Activated CD4-positive, alpha-beta memory T cell treated with anti-CD3 and anti-CD28 coated beads, Interleukin-2, amount 10 ng/mL, durations not matched to agents 7 days and 5 days (primary cell): ENCODE measurements at regions not wholly inside any gene's neighbourhood (a gene's known extent, or its start where the extent isn't known, plus 50 kb on each side); places are given as distances from the start of the nearest gene placed in this dataset.

Source experiments
- CTCF ChIA-PET: fragments of 350-600 bp; sonication (Branson Sonifier 250); formaldehyde crosslinking; loops from one replicate; lab custom pipeline; 2021; ENCODE audit warnings: antibody characterized with exemption, inconsistent platforms; lab: Charles Lee
- POLR2A ChIA-PET: fragments of 350-600 bp; sonication (Branson Sonifier 250); formaldehyde crosslinking; loops from one replicate; lab custom pipeline; 2021; ENCODE audit warnings: antibody characterized with exemption; lab: Charles Lee
- DNase-seq: peaks from one replicate; pipeline ENCODE4 v3.0.0-alpha.2; 2020
- H3K27ac Mint-ChIP-seq: one replicate; pipeline ENCODE4 v1.8.0; 2021; ENCODE audit warnings: mild to moderate bottlenecking, mixed read lengths
- H3K27me3 Mint-ChIP-seq: one replicate; pipeline ENCODE4 v1.8.0; 2021; ENCODE audit warnings: mixed read lengths
- H3K36me3 Mint-ChIP-seq: one replicate; pipeline ENCODE4 v1.8.0; 2021; ENCODE audit warnings: low read depth, mixed read lengths
- H3K4me1 Mint-ChIP-seq: one replicate; pipeline ENCODE4 v1.8.0; 2021; ENCODE audit warnings: mixed read lengths
- H3K4me3 Mint-ChIP-seq: one replicate; pipeline ENCODE4 v1.8.0; 2021; ENCODE audit warnings: mild to moderate bottlenecking, mixed read lengths
- H3K9me3 Mint-ChIP-seq: one replicate; pipeline ENCODE4 v1.8.0; 2021; ENCODE audit warnings: mixed read lengths

- Mint-ChIP-seq H3K9me3 (no peaks in the 10 kb centered on the region), H3K36me3 (no peaks in the 10 kb centered on the region), H3K27ac (no peak overlapping the region), H3K27me3 (peaks cover 2% of the 10 kb centered on the region), H3K4me3 (no peak overlapping the region), H3K4me1 (no peaks in the 10 kb centered on the region)
- no peak for DNase-seq
- ChIA-PET POLR2A (no interaction called here), CTCF (no interaction called here)
Observed at GRCh38 chr13:46951516-46951915, 54.7 kb upstream of the HTR2A start.

GRCh38 chr13:46949211-46949610 lies 52.4 kb upstream of the HTR2A start:
- H3K4me3 Mint-ChIP-seq = no peak overlapping the region
- POLR2A ChIA-PET = no interaction called here
- H3K4me1 Mint-ChIP-seq = no peaks in the 10 kb centered on the region
- H3K36me3 Mint-ChIP-seq = no peaks in the 10 kb centered on the region
- no peaks in the 10 kb centered on the region for H3K27me3 Mint-ChIP-seq
- DNase-seq = no peak
- no peak overlapping the region for H3K27ac Mint-ChIP-seq
- peaks cover under 1% of the 10 kb centered on the region for H3K9me3 Mint-ChIP-seq
- CTCF ChIA-PET = interaction anchor here (1.0 kb wide), 1 partner anchor 14 kb away, joined by 3 read pairs; no protein-coding TSS in a partner anchor

- Mint-ChIP-seq H3K27ac (no peak overlapping the region), H3K4me3 (no peak overlapping the region), H3K9me3 (peaks cover 2% of the 10 kb centered on the region), H3K4me1 (no peaks in the 10 kb centered on the region), H3K27me3 (no peaks in the 10 kb centered on the region), H3K36me3 (no peaks in the 10 kb centered on the region)
- POLR2A ChIA-PET = no interaction called here
- CTCF ChIA-PET = no interaction called here
- DNase-seq = no peak
Observed at GRCh38 chr13:46948338-46948737, 51.5 kb upstream of the HTR2A start.

- no peak overlapping the region for H3K4me3 Mint-ChIP-seq
- no peak for DNase-seq
- no peaks in the 10 kb centered on the region for H3K27me3 Mint-ChIP-seq
- H3K4me1 Mint-ChIP-seq = no peaks in the 10 kb centered on the region
- peaks cover 2% of the 10 kb centered on the region for H3K9me3 Mint-ChIP-seq
- POLR2A ChIA-PET = no interaction called here
- no peaks in the 10 kb centered on the region for H3K36me3 Mint-ChIP-seq
- CTCF ChIA-PET = no interaction called here
- no peak overlapping the region for H3K27ac Mint-ChIP-seq
Observed at GRCh38 chr13:46947425-46948191, 50.8 kb upstream of the HTR2A start.
